Astrocyte of the hippocampus (primary cell): ENCODE measurements at regions not wholly inside any gene's neighbourhood (a gene's known extent, or its start where the extent isn't known, plus 50 kb on each side); places are given as distances from the start of the nearest gene placed in this dataset.
"Not testable (repeated sequence)": the region's sequence is repeated elsewhere in the genome, so short reads cannot be mapped to it uniquely, and the experiment has no call there.

Experiments
- DNase-seq: peaks from one replicate; pipeline ENCODE4 v3.0.0; 2011; ENCODE audit warnings: low read depth, low spot score

GRCh38 chr1:182331387-182331786 is 60.2 kb downstream of the GLUL start:
- DNase-seq = no peak

DNA sequence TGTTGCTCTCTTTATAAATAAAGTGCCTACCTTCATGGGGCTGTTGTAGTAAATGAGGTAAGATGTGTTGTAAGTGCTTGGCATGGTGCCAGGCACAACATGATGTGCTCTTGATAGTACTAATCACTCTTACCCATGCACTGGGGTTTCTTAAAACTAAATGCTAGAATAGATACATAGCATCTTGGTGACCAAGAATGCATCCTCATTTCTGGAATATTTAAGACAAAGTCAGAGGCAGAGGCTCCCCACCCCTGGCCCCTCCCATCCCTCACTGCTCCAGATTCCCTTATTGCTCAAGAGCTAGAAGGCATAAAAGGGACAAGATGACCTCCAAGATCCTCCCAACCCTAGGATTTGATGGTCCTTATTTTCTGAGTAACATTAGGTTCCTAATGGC is 61.3 kb downstream of the GLUL start:
- DNase-seq = peak; percentile 23

DNA sequence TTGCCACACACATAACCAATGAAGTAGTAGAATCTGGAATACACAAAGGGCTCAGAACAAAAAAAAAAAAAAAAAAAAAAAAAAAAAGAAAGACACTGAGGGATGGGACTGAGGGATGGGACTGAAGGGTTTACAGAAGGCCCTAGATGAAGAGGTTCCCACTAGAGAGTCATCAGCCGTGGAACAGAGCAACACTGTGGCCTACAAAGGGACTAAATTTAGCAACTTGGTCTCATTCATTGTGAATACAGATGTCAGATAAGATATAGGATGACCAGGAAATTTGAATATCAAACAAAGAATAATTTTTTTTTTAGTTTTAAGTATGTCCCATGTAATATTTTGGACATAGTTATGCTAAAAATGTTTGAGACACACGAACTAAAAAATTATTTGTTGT is 62.1 kb downstream of the GLUL start:
- DNase-seq = no peak

DNA sequence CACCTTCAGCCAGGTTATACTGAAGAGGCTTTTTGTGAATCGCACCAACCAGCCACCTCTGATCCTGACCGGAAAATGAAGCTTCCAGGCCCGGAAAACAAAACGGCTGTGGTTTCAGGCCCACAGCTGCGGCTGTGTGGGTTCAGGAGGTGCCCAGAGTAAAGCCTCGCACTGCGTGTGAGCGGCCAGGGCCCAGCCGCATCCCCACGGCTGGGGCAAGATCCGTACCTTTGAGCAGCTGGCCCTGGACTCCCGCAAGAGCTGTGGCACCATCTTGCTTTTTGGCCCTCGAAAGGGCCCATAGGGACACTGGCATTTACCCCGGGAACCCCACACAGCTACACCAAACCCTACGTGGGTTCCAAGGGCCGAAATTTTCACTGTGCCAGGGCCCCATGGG is 63.0 kb downstream of the GLUL start:
- no peak for DNase-seq

GRCh38 chr1:182325339-182325738 is 66.3 kb downstream of the GLUL start:
- DNase-seq = no peak

- not testable (repeated sequence) for DNase-seq
These were observed 70.1 kb downstream of the GLUL start for GRCh38 chr1:182321532-182321931.

- DNase-seq = peak; percentile 61
These were observed 73.9 kb downstream of the GLUL start for GRCh38 chr1:182317611-182318161.

DNA sequence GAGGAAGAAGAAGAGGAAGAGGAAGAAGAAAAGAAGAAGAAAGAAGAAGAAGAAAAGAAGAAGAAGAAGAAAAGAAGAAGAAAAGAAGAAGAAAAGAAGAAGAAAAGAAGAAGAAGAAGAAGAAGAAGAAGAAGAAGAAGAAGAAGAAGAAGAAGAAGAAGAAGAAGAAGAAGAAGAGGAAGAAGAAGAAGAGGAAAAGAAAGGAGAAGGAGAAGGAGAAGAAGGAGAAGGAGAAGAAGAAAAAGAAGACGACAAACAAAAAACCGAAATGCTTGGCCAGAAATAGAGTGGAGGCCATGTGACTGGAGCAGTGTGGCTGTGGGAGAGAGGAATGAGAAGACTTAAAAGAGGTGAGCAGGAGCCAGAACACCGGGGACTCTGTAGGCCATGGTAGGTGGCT is 75.1 kb downstream of the GLUL start:
- not testable (repeated sequence) for DNase-seq

- DNase-seq = no peak
These were observed 76.4 kb downstream of the GLUL start for GRCh38 chr1:182315167-182315556.

DNA sequence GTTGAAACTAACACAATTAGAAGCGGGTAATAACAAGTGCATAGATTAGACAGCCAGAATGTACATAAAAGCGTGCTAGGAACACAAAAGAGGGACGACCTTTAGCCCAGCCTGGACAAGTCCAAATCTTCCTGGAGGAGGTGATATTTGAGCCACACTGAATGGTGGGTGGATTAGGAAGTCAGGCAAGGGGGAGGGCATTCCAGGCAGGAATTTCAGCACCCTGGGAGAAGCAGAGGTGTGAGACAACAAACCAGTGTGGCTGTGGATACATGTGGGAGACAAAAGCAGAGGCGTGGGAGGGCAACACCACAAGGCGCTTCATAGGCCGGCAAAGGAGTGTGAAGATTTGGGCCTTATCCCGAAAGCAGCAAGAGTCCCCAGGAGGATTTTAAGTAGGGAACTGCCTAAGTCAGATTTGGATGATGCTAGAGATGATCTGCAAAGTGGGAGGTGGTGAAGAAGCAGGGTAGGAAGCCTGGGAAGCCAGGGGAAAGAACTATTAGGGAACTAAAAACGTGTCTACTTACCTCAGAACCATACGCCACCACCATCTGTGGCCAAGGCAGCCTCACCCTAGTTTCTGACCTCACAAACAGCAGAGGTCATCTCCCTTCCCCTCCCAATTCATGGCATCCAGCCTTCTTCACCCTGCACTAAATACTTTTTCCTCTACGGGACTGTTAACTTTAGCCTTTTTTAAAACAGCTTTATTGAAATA is 81.8 kb downstream of the GLUL start:
- no peak for DNase-seq

DNA sequence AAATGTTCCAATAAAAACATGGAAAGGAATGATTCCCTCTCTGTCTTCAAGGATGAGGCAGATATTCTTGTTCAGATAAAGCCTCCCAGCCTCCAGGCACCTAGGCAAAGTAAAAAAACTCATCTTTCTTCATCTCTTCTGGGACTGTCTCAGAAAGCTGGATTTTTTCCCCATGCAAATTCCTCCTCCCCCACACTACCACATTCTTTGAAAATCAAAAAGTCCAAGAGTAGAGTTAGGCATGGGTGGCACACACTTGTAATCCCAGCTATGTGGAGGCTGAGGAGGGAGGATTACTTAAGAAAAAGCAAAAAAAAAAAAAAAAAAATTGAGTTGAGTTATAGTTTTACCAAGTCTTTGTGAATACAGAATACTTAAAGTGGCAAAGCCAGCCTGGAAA is 82.8 kb downstream of the GLUL start:
- no peak for DNase-seq

- DNase-seq = not testable (repeated sequence)
These were observed 84.1 kb downstream of the GLUL start for GRCh38 chr1:182307486-182307885.

GRCh38 chr1:182305861-182306260 is 85.7 kb downstream of the GLUL start:
- no peak for DNase-seq

GRCh38 chr1:182304627-182305026 is 87.0 kb downstream of the GLUL start:
- no peak for DNase-seq

DNA sequence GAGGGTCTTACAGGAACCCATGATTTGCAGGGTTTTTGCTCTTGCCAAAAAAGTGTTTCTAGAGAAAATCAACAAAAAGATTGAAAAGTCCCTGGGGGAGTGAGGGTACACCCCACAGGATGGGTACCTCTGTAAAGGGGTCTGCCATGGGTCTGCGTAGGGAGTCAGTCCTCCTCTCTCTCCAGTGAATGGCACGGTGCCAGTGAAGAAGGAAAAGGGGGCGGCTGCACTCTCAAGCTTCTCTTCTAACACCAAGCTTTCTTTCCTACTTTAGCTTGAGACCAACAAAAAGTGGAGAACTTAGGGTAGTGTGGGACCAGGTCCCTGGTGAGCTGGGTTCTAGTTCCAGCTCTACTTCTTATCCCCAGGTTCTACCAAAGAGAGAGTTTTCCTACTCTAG is 87.4 kb downstream of the GLUL start:
- no peak for DNase-seq

DNA sequence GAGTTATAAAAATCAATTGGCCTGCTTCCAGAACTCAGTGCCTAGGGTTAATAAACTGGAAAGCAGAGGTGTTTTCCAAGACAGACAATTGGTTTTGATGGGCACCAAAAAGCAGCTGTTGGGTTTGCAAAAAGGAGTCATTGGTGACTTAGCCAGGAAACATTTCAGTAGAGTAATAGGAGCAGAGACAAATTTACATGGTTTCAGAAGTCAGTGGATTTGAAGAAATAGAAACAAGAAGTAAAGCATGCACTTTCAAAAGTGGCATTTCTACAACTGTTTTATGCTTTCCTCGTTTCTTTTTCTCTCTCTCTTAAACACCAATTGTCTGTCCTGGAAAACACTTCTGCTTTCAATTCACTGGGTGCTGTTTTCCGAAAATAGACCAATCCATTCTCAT is 87.8 kb downstream of the GLUL start:
- DNase-seq = no peak

- peak; percentile 66 for DNase-seq
These were observed 90.0 kb downstream of the GLUL start for GRCh38 chr1:182301467-182302198.

GRCh38 chr1:182301026-182301436 is 90.6 kb downstream of the GLUL start:
- DNase-seq = no peak

- DNase-seq = peak; percentile 30
These were observed 91.6 kb downstream of the GLUL start for GRCh38 chr1:182299728-182300616.

GRCh38 chr1:182299054-182299727 is 92.4 kb downstream of the GLUL start:
- not testable (repeated sequence) for DNase-seq

- no peak for DNase-seq
These were observed 94.3 kb downstream of the GLUL start for GRCh38 chr1:182297335-182297734.
